ENCODE measurements at regions not wholly inside any gene's neighbourhood (a gene's known extent, or its start where the extent isn't known, plus 50 kb on each side); places are given as distances from the start of the nearest gene placed in this dataset.

DNA sequence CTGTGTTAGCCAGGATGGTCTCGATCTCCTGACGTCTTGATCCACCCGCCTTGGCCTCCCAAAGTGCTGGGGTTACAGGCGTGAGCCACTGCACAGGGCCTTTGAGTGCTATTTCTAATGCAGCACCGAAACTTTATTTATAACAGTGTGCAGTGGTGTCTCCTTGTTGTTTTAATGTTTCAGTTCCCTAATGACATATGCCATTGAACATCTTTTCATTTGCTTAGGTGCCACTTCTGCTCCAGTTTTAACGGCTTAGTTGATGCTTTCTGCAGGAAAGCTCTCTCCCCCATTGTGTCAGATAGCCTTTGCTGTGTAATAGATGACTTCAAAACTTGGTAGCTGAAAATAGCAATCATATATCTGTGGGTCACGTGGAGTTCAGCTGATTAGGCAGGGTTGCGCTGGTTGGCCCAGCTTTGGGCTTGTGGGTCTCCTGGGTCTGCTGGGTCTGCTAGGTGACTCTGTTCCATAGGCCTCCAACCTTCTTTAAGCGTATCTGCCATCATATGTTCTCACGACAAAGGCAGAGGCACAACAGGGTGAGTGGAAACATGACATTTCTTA is 76.4 kb upstream of the SHISA3 start:
- no peak for TF ChIP-seq POLR2A (IDR thresholded peaks at IDR 0.05)
- no peak for DNase-seq
- intact Hi-C loops (cut with DNase I; ENCODE audit: low total_unique reads): no loop called here
- Histone ChIP-seq H3K4me3 (no peak overlapping the region), H3K9me3 (no peaks in the 10 kb centered on the region), H3K36me3 (no peaks in the 10 kb centered on the region), H3K27me3 (no peaks in the 10 kb centered on the region), H3K27ac (no peak overlapping the region), H3K4me1 (no peaks in the 10 kb centered on the region)
- 71 to 79% (median 77%) methylated on average over 10 of the region's 10 CpGs for WGBS, 5 donors

- intact Hi-C loops (cut with DNase I; ENCODE audit: low total_unique reads): no loop called here
- WGBS, 5 donors: 77 to 88% (median 84%) methylated on average over 5 of the region's 5 CpGs
- no peak for DNase-seq
- H3K36me3 ChIP-seq: no peaks in the 10 kb centered on the region
- no peaks in the 10 kb centered on the region for H3K9me3 ChIP-seq
- H3K4me1 ChIP-seq: no peaks in the 10 kb centered on the region
- H3K4me3 ChIP-seq: no peak overlapping the region
- TF ChIP-seq EP300 (IDR thresholded peaks at IDR 0.05): no peak
- no peak for TF ChIP-seq CTCF (IDR thresholded peaks at IDR 0.05)
- TF ChIP-seq POLR2A (IDR thresholded peaks at IDR 0.05): no peak
- TF ChIP-seq POLR2AphosphoS5 (IDR thresholded peaks at IDR 0.05): no peak
- no peaks in the 10 kb centered on the region for H3K27me3 ChIP-seq
- H3K27ac ChIP-seq: no peak overlapping the region
Observed at GRCh38 chr4:42326040-42326439, 71.2 kb upstream of the SHISA3 start.

- H3K9me3 ChIP-seq: no peaks in the 10 kb centered on the region
- intact Hi-C loops (cut with DNase I; ENCODE audit: low total_unique reads): no loop called here
- 65 to 100% (median 91%) methylated on average over 2 of the region's 2 CpGs for WGBS, 5 donors
Observed at GRCh38 chr4:42326524-42326923, 70.8 kb upstream of the SHISA3 start.

DNA sequence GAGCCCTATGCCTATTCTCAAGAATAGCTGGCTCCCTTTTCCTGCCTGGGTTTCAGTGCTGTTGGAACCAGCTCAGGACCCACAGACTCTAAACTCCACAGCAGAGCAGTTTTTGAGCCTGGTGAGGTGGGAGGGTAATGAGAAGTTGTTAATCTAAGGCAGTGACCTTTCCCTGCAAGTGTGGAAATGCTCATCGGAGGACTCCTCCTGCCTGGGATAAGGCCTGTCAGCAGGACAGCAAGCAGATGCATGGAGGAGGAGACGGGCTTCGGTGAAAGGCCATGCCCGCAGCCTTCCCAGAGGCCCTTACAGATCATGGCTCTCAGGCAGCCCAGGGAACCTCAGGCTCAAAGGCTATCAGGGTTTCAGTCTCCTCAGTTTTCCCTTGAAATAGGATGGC is 70.0 kb upstream of the SHISA3 start:
- H3K27ac ChIP-seq: no peak overlapping the region
- WGBS, 5 donors: 64 to 81% (median 73%) methylated on average over 4 of the region's 4 CpGs
- no peak overlapping the region for H3K4me3 ChIP-seq
- no peak for DNase-seq
- H3K36me3 ChIP-seq: no peaks in the 10 kb centered on the region
- no peaks in the 10 kb centered on the region for H3K9me3 ChIP-seq
- intact Hi-C loops (cut with DNase I; ENCODE audit: low total_unique reads): no loop called here
- no peaks in the 10 kb centered on the region for H3K4me1 ChIP-seq
- TF ChIP-seq EP300 (IDR thresholded peaks at IDR 0.05): no peak
- TF ChIP-seq POLR2A (IDR thresholded peaks at IDR 0.05): no peak
- H3K27me3 ChIP-seq: no peaks in the 10 kb centered on the region

More at GRCh38 chr4:42326524-42326923, 70.8 kb upstream of the SHISA3 start:
- Histone ChIP-seq H3K4me1 (no peaks in the 10 kb centered on the region), H3K27ac (no peak overlapping the region), H3K27me3 (no peaks in the 10 kb centered on the region), H3K36me3 (no peaks in the 10 kb centered on the region), H3K4me3 (no peak overlapping the region)
- no peak for DNase-seq
- no peak for TF ChIP-seq POLR2AphosphoS5 (IDR thresholded peaks at IDR 0.05)
- TF ChIP-seq CTCF (IDR thresholded peaks at IDR 0.05): no peak
- TF ChIP-seq EP300 (IDR thresholded peaks at IDR 0.05): no peak
- no peak for TF ChIP-seq POLR2A (IDR thresholded peaks at IDR 0.05)

DNA sequence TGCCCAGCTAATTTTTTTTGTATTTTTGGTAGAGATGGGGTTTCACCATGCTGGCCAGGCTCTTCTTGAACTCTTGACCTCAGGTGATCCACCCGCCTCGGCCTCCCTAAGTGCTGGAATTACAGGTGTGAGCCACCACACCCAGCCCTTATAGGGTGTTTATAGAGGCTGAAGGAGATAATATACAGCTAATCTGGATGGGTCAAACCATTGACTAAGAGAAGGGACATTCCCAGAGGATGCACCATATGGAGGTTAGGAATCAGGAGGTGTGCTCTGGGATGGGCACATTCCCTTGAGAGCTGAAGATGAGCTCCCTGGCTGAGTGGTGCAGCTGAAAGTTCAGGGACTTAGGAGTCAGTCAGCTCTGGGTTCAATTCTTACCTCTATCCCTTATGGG is 68.3 kb upstream of the SHISA3 start:
- Histone ChIP-seq H3K4me1 (no peaks in the 10 kb centered on the region), H3K36me3 (no peaks in the 10 kb centered on the region), H3K27ac (no peak overlapping the region), H3K4me3 (no peak overlapping the region), H3K27me3 (no peaks in the 10 kb centered on the region), H3K9me3 (no peaks in the 10 kb centered on the region)
- TF ChIP-seq POLR2AphosphoS5 (IDR thresholded peaks at IDR 0.05): no peak
- no peak for TF ChIP-seq EP300 (IDR thresholded peaks at IDR 0.05)
- TF ChIP-seq POLR2A (IDR thresholded peaks at IDR 0.05): no peak
- no peak for TF ChIP-seq CTCF (IDR thresholded peaks at IDR 0.05)
- 73 to 100% (median 83%) methylated on average over 2 of the region's 2 CpGs for WGBS, 5 donors
- intact Hi-C loops (cut with DNase I; ENCODE audit: low total_unique reads): no loop called here
- no peak for DNase-seq
